ENCODE measurements at regions not wholly inside any gene's neighbourhood (a gene's known extent, or its start where the extent isn't known, plus 50 kb on each side); places are given as distances from the start of the nearest gene placed in this dataset.

GRCh38 chr14:80446356-80446755 lies 235.1 kb upstream of the DIO2 start:
- no peak for DNase-seq (ENCODE audit: low spot score)

GRCh38 chr14:80445605-80446004 lies 234.3 kb upstream of the DIO2 start:
- no peak for DNase-seq (ENCODE audit: low spot score)

- DNase-seq (ENCODE audit: low spot score): no peak
These were observed 223.4 kb upstream of the DIO2 start for GRCh38 chr14:80434574-80435321.

- DNase-seq (ENCODE audit: low spot score): no peak
These were observed 222.5 kb upstream of the DIO2 start for GRCh38 chr14:80433811-80434210.

- no peak for DNase-seq (ENCODE audit: low spot score)
These were observed 217.4 kb upstream of the DIO2 start for GRCh38 chr14:80428671-80429070.

GRCh38 chr14:80428171-80428570 lies 216.9 kb upstream of the DIO2 start:
- DNase-seq (ENCODE audit: low spot score): no peak

- DNase-seq (ENCODE audit: low spot score): no peak
These were observed 215.8 kb upstream of the DIO2 start for GRCh38 chr14:80427101-80427500.

- DNase-seq (ENCODE audit: low spot score): no peak
These were observed 215.4 kb upstream of the DIO2 start for GRCh38 chr14:80426683-80427082.

- DNase-seq (ENCODE audit: low spot score): peak; percentile 82
These were observed 214.4 kb upstream of the DIO2 start for GRCh38 chr14:80425686-80426085.

GRCh38 chr14:80419769-80420168 lies 208.5 kb upstream of the DIO2 start:
- no peak for DNase-seq (ENCODE audit: low spot score)

- DNase-seq (ENCODE audit: low spot score): no peak
These were observed 208.0 kb upstream of the DIO2 start for GRCh38 chr14:80419345-80419744.

- DNase-seq (ENCODE audit: low spot score): no peak
These were observed 204.3 kb upstream of the DIO2 start for GRCh38 chr14:80415636-80416035.

- DNase-seq (ENCODE audit: low spot score): no peak
These were observed 202.8 kb upstream of the DIO2 start for GRCh38 chr14:80414080-80414479.

- no peak for DNase-seq (ENCODE audit: low spot score)
These were observed 193.1 kb upstream of the DIO2 start for GRCh38 chr14:80404413-80404812.

- no peak for DNase-seq (ENCODE audit: low spot score)
These were observed 191.7 kb upstream of the DIO2 start for GRCh38 chr14:80403036-80403435.

- DNase-seq (ENCODE audit: low spot score): no peak
These were observed 183.7 kb upstream of the DIO2 start for GRCh38 chr14:80395031-80395430.

GRCh38 chr14:80393766-80394165 lies 182.5 kb upstream of the DIO2 start:
- no peak for DNase-seq (ENCODE audit: low spot score)

GRCh38 chr14:80390906-80391305 lies 179.6 kb upstream of the DIO2 start:
- DNase-seq (ENCODE audit: low spot score): no peak

GRCh38 chr14:80388980-80389711 lies 177.8 kb upstream of the DIO2 start:
- peak; percentile 12 for DNase-seq (ENCODE audit: low spot score)

GRCh38 chr14:80387563-80387981 lies 176.3 kb upstream of the DIO2 start:
- DNase-seq (ENCODE audit: low spot score): no peak

- DNase-seq (ENCODE audit: low spot score): no peak
These were observed 174.0 kb upstream of the DIO2 start for GRCh38 chr14:80385336-80385735.

GRCh38 chr14:80383223-80383622 lies 171.9 kb upstream of the DIO2 start:
- DNase-seq (ENCODE audit: low spot score): no peak

- DNase-seq (ENCODE audit: low spot score): no peak
These were observed 170.6 kb upstream of the DIO2 start for GRCh38 chr14:80381807-80382363.
